GM21529 (cell line): ENCODE measurements at regions not wholly inside any gene's neighbourhood (a gene's known extent, or its start where the extent isn't known, plus 50 kb on each side); places are given as distances from the start of the nearest gene placed in this dataset.

ENCODE experiments used
- ATAC-seq: cut with Tn5 transposase; IDR thresholded peaks from one replicate; pipeline ENCODE4 v1.9.1; 2021; ENCODE audit not compliant: unreplicated experiment

GRCh38 chr2:151197184-151198108 lies 64.2 kb downstream of the RBM43 start:
- ATAC-seq, result no peak

- no peak for ATAC-seq
Observed at GRCh38 chr2:151193576-151193975, 68.1 kb downstream of the RBM43 start.

GRCh38 chr2:151192681-151193080 lies 69.0 kb downstream of the RBM43 start:
- ATAC-seq, result no peak

GRCh38 chr2:151191001-151191400 lies 70.7 kb downstream of the RBM43 start:
- ATAC-seq, result no peak

GRCh38 chr2:151189125-151189524 lies 72.5 kb downstream of the RBM43 start:
- no peak for ATAC-seq

GRCh38 chr2:151186011-151186410 lies 75.7 kb downstream of the RBM43 start:
- no peak for ATAC-seq

- ATAC-seq, result no peak
Observed at GRCh38 chr2:151182899-151183809, 78.5 kb downstream of the RBM43 start.

- no peak for ATAC-seq
Observed at GRCh38 chr2:151182396-151182795, 79.3 kb downstream of the RBM43 start.

- no peak for ATAC-seq
Observed at GRCh38 chr2:151181524-151181923, 80.1 kb downstream of the RBM43 start.

GRCh38 chr2:151180123-151180522 lies 81.5 kb downstream of the RBM43 start:
- ATAC-seq, result no peak

- no peak for ATAC-seq
Observed at GRCh38 chr2:151178207-151178606, 83.5 kb downstream of the RBM43 start.

- ATAC-seq, result no peak
Observed at GRCh38 chr2:151177756-151178155, 83.9 kb downstream of the RBM43 start.

- ATAC-seq, result no peak
Observed at GRCh38 chr2:151176661-151177060, 85.0 kb downstream of the RBM43 start.

- ATAC-seq, result no peak
Observed at GRCh38 chr2:151175864-151176263, 85.8 kb downstream of the RBM43 start.

- no peak for ATAC-seq
Observed at GRCh38 chr2:151174127-151174526, 87.5 kb downstream of the RBM43 start.

- no peak for ATAC-seq
Observed at GRCh38 chr2:151171186-151171585, 90.5 kb downstream of the RBM43 start.

GRCh38 chr2:151166410-151166809 lies 95.3 kb downstream of the RBM43 start:
- no peak for ATAC-seq

- no peak for ATAC-seq
Observed at GRCh38 chr2:151165105-151165684, 96.5 kb downstream of the RBM43 start.

- no peak for ATAC-seq
Observed at GRCh38 chr2:151161821-151162551, 99.7 kb downstream of the RBM43 start.

- ATAC-seq, result no peak
Observed at GRCh38 chr2:151159109-151159662, 102.5 kb downstream of the RBM43 start.
